HepG2 (cell line): ENCODE measurements at regions not wholly inside any gene's neighbourhood (a gene's known extent, or its start where the extent isn't known, plus 50 kb on each side); places are given as distances from the start of the nearest gene placed in this dataset.

ENCODE experiments used
- ATAC-seq: fragments of 200-7000 bp; cut with Tn5 transposase; 3 replicates; pipeline ENCODE4 v1.9.1; 2020; ENCODE audit warnings: mild to moderate bottlenecking, moderate library complexity
- BruUV-seq: library from RNA; stranded (reverse); fragments of 400-500 nt; replicated peaks from 2 replicates; lab custom pipeline; 2021; lab: Mats Ljungman, UMichigan
- CTCF ChIA-PET: fragments of 300-600 bp; formaldehyde crosslinking; extraction: SDS; loops from one replicate; lab custom pipeline; 2021; ENCODE audit warnings: low total read pairs, inconsistent platforms, low intra/inter-chr PET ratio; lab: Yijun Ruan, JAX
- POLR2A ChIA-PET: fragments of 350-600 bp; sonication (Branson Sonifier 250); formaldehyde crosslinking; loops from one replicate; lab custom pipeline; 2020; ENCODE audit warnings: antibody characterized with exemption, inconsistent platforms; lab: Yijun Ruan, JAX
- DNase-seq: peaks from one replicate; pipeline ENCODE4 v3.0.0-alpha.2; 2015; ENCODE audit warnings: low spot score
- FAIRE-seq: peaks from 3 replicates; lab custom pipeline; 2011; peaks lifted over from hg19 to GRCh38; lab: Jason Lieb, UNC
- H2AFZ ChIP-seq: one replicate; pipeline ENCODE4 v1.6.1; 2011; ENCODE audit warnings: low read length, inconsistent platforms
- H3K27ac ChIP-seq: fragments of 300-600 bp; 3 replicates; pipeline ENCODE4 v1.8.0; 2011; ENCODE audit warnings: mixed run types, mild to moderate bottlenecking, mixed read lengths, low read length, inconsistent platforms; ENCODE audit not compliant: insufficient read depth; ENCODE audit errors: extremely low read length
- H3K27me3 ChIP-seq, 2 experiments: fragments of 200-600 bp in 1 of 2; 2 replicates in 1 of 2; 3 replicates in 1 of 2; pipeline versions ENCODE4 v1.6.0 to v1.8.0; 2011; ENCODE audit warnings: low read length in 2 of 2, mild to moderate bottlenecking in 2 of 2, moderate library complexity in 2 of 2, inconsistent platforms in 1 of 2; ENCODE audit not compliant: insufficient read depth in 2 of 2, control insufficient read depth in 1 of 2
- H3K36me3 ChIP-seq, 2 experiments: fragments of 200-600 bp in 1 of 2; replicated peaks in 1 of 2; 2 replicates in 1 of 2; 3 replicates in 1 of 2; pipeline versions ENCODE4 v1.5.1 to v1.8.0; 2011; ENCODE audit warnings: low read length in 2 of 2, inconsistent platforms in 1 of 2; ENCODE audit not compliant: insufficient read depth in 2 of 2, control insufficient read depth in 1 of 2
- H3K4me1 ChIP-seq: 2 replicates; pipeline ENCODE4 v1.5.1; 2012; ENCODE audit warnings: low read length, inconsistent platforms; ENCODE audit not compliant: insufficient read depth
- H3K4me2 ChIP-seq: 2 replicates; pipeline ENCODE4 v1.6.0; 2011; ENCODE audit warnings: low read depth, low read length, inconsistent platforms
- H3K4me3 ChIP-seq, 3 experiments: fragments of 200-600 bp in 1 of 3; sonication (generic), shearing (Covaris generic) in 1 of 3; replicated peaks in 1 of 3; 2 replicates each; pipeline ENCODE4 v1.5.1; 2011 to 2016; ENCODE audit warnings: low read length in 3 of 3, inconsistent platforms in 2 of 3, low read depth in 2 of 3, mild to moderate bottlenecking in 2 of 3, control low read depth in 1 of 3, mixed read lengths in 1 of 3; ENCODE audit not compliant: insufficient read depth in 1 of 3
- H3K79me2 ChIP-seq: one replicate; pipeline ENCODE4 v1.6.1; 2011; ENCODE audit warnings: low read length, inconsistent platforms; ENCODE audit not compliant: insufficient read depth
- H3K9ac ChIP-seq: 2 replicates; pipeline ENCODE4 v1.6.0; 2011; ENCODE audit warnings: mild to moderate bottlenecking, low read depth, low read length, inconsistent platforms; ENCODE audit not compliant: insufficient read depth
- H3K9me3 ChIP-seq: 2 replicates; pipeline ENCODE4 v1.5.1; 2012; ENCODE audit warnings: mild to moderate bottlenecking, low read length
- H4K20me1 ChIP-seq: 2 replicates; pipeline ENCODE4 v1.6.0; 2011; ENCODE audit warnings: inconsistent platforms, mild to moderate bottlenecking, low read length, moderate library complexity; ENCODE audit not compliant: insufficient read depth
- ARID4A ChIP-seq: sonication (generic); formaldehyde crosslinking; IDR thresholded peaks from 2 replicates; pipeline ENCODE4 v1.5.0; 2020; ENCODE audit warnings: mild to moderate bottlenecking, missing genetic modification reagents, borderline replicate concordance
- DPF2 ChIP-seq: sonication (generic); formaldehyde crosslinking; IDR thresholded peaks from 2 replicates; pipeline ENCODE4 v1.4.0; 2020; ENCODE audit warnings: mild to moderate bottlenecking, low read depth, missing genetic modification reagents, borderline replicate concordance
- HCFC1 ChIP-seq: fragments of 150-350 bp; IDR thresholded peaks from 2 replicates; pipeline ENCODE4 v1.6.1; 2014; ENCODE audit warnings: low read depth, low read length
- HOXA5 ChIP-seq: sonication (generic); formaldehyde crosslinking; IDR thresholded peaks from 2 replicates; pipeline ENCODE4 v1.4.0; 2020; ENCODE audit warnings: missing genetic modification reagents
- PRMT3 ChIP-seq: sonication (generic); formaldehyde crosslinking; IDR thresholded peaks from 2 replicates; pipeline ENCODE4 v1.8.1; 2022; ENCODE audit warnings: low read depth, mild to moderate bottlenecking, moderate library complexity, missing genetic modification reagents, borderline replicate concordance
- TCF7L2 ChIP-seq: IDR thresholded peaks from 2 replicates; pipeline ENCODE4 v1.6.1; 2011; ENCODE audit warnings: mild to moderate bottlenecking, low read depth, low read length, moderate library complexity
- TOPORS ChIP-seq: sonication (generic); formaldehyde crosslinking; IDR thresholded peaks from 2 replicates; pipeline ENCODE4 v1.8.0; 2023; ENCODE audit warnings: mild to moderate bottlenecking, missing genetic modification reagents
- XRCC5 ChIP-seq: fragments of 200-400 bp; formaldehyde crosslinking; optimal IDR thresholded peaks from 2 replicates; pipeline ENCODE3; 2017; ENCODE audit warnings: mild to moderate bottlenecking, low read length
- ZBTB20 ChIP-seq: sonication (generic); formaldehyde crosslinking; IDR thresholded peaks from 2 replicates; pipeline ENCODE4 v1.8.1; 2023; ENCODE audit warnings: missing genetic modification reagents, low read depth, mild to moderate bottlenecking, borderline replicate concordance
- ZFP90 ChIP-seq: sonication (generic); formaldehyde crosslinking; IDR thresholded peaks from 2 replicates; pipeline ENCODE4 v1.8.0; 2022; ENCODE audit warnings: missing genetic modification reagents, mild to moderate bottlenecking, inconsistent platforms, borderline replicate concordance
- ZNF224 ChIP-seq: sonication (generic); formaldehyde crosslinking; IDR thresholded peaks from 2 replicates; pipeline ENCODE4 v1.5.0; 2020; ENCODE audit warnings: mild to moderate bottlenecking, missing genetic modification reagents
- ZNF780A ChIP-seq: sonication (generic); formaldehyde crosslinking; IDR thresholded peaks from 2 replicates; pipeline ENCODE4 v1.8.0; 2022; ENCODE audit warnings: mild to moderate bottlenecking, missing genetic modification reagents, moderate library complexity
- WGBS: methylation state at CpG from one replicate; pipeline ENCODE4 v1.1.6; 2017; ENCODE audit warnings: low lambda C conversion rate; 5-methylcytosine and 5-hydroxymethylcytosine counted together
- in situ Hi-C: cut with HindIII; loops from 2 replicates; pipeline ENCODE4 v1.10.0; 2017; ENCODE audit warnings: low pct_unique_long_range_greater_than_20kb; ENCODE audit not compliant: extremely low pct_ligation_motif_present
- intact Hi-C: fragments of 100-400 bp; cut with micrococcal nuclease; formaldehyde crosslinking; loops from one replicate; pipeline ENCODE4 v1.10.0; 2022; ENCODE audit not compliant: unreplicated experiment

GRCh38 chr2:138267902-138268254, 233.7 kb upstream of the SPOPL start:
- CTCF ChIA-PET, result no interaction called here
- POLR2A ChIA-PET, result no interaction called here
- H3K4me3 ChIP-seq, result no peak overlapping the region
- H3K9me3 ChIP-seq, result no peaks in the 10 kb centered on the region
- no peak overlapping the region for H3K27ac ChIP-seq
- H3K4me1 ChIP-seq, result peaks cover 9% of the 10 kb centered on the region
- H3K9ac ChIP-seq, result no peak overlapping the region
- no peak for FAIRE-seq
- H3K36me3 ChIP-seq, result no peaks in the 10 kb centered on the region
- no TSS peak for BruUV-seq
- intact Hi-C loops (no loop called here), in situ Hi-C loops (no loop called here)
- H2AFZ ChIP-seq, result no peak overlapping the region
- H3K79me2 ChIP-seq, result no peaks in the 10 kb centered on the region
- no peak overlapping the region for H3K4me2 ChIP-seq
- no peak for ATAC-seq
- no peaks in the 10 kb centered on the region for H4K20me1 ChIP-seq
- DNase-seq, result no peak
- H3K27me3 ChIP-seq, result no peaks in the 10 kb centered on the region
- TF ChIP-seq HOXA5 (no peak), ZNF780A (CRISPR knock-in tag) (no peak), ARID4A (CRISPR knock-in tag) (no peak), ZNF224 (no peak)

- H3K4me3 ChIP-seq, result no peak overlapping the region
- whole genome bisulfite sequencing, result 100% methylated on average over 1 of the region's 1 CpG
- H2AFZ ChIP-seq, result no peak overlapping the region
- H3K27ac ChIP-seq, result no peak overlapping the region
- ChIA-PET CTCF (no interaction called here), POLR2A (no interaction called here)
- peaks cover 25% of the 10 kb centered on the region for H3K4me1 ChIP-seq
- BruUV-seq, result no TSS peak
- intact Hi-C loops, result loop anchor here (5.0 to 10.0 kb wide), 3 partner anchors 103 to 375 kb away; partner anchors contain the start of gene SPOPL
- in situ Hi-C loops, result no loop called here
- ATAC-seq (no peak), DNase-seq (no peak), FAIRE-seq (no peak)
- no peaks in the 10 kb centered on the region for H3K9me3 ChIP-seq
- no peaks in the 10 kb centered on the region for H4K20me1 ChIP-seq
- no peaks in the 10 kb centered on the region for H3K36me3 ChIP-seq
- H3K27me3 ChIP-seq, result no peaks in the 10 kb centered on the region
- H3K79me2 ChIP-seq, result no peaks in the 10 kb centered on the region
- H3K9ac ChIP-seq, result no peak overlapping the region
- H3K4me2 ChIP-seq, result no peak overlapping the region
- TF ChIP-seq XRCC5 (no peak), PRMT3 (CRISPR knock-in tag) (no peak), HCFC1 (no peak), TCF7L2 (no peak), DPF2 (no peak), ZFP90 (CRISPR knock-in tag) (no peak), TOPORS (no peak), ZBTB20 (CRISPR knock-in tag) (no peak)
Measured at GRCh38 chr2:138269765-138270164, 231.8 kb upstream of the SPOPL start.
